Retinal pigment epithelial cell (primary cell): ENCODE measurements at regions not wholly inside any gene's neighbourhood (a gene's known extent, or its start where the extent isn't known, plus 50 kb on each side); places are given as distances from the start of the nearest gene placed in this dataset.

ENCODE experiments used
- DNase-seq: peaks from one replicate; pipeline ENCODE4 v3.0.0-alpha.2; 2010; ENCODE audit warnings: low read depth
- H3K4me3 ChIP-seq: 2 replicates; pipeline ENCODE4 v1.5.1; 2011; ENCODE audit warnings: mild to moderate bottlenecking, low read length, control low read depth, moderate library complexity
- TF ChIP-seq, protein P1 (sequence below): conservative IDR thresholded peaks from 2 replicates; pipeline ENCODE4 v1.5.1; 2011; ENCODE audit warnings: low read depth, low read length, control low read depth, inconsistent platforms

GRCh38 chr13:107968470-107968869, 246.9 kb downstream of the LIG4 start:
- TF ChIP-seq, protein P1, sequence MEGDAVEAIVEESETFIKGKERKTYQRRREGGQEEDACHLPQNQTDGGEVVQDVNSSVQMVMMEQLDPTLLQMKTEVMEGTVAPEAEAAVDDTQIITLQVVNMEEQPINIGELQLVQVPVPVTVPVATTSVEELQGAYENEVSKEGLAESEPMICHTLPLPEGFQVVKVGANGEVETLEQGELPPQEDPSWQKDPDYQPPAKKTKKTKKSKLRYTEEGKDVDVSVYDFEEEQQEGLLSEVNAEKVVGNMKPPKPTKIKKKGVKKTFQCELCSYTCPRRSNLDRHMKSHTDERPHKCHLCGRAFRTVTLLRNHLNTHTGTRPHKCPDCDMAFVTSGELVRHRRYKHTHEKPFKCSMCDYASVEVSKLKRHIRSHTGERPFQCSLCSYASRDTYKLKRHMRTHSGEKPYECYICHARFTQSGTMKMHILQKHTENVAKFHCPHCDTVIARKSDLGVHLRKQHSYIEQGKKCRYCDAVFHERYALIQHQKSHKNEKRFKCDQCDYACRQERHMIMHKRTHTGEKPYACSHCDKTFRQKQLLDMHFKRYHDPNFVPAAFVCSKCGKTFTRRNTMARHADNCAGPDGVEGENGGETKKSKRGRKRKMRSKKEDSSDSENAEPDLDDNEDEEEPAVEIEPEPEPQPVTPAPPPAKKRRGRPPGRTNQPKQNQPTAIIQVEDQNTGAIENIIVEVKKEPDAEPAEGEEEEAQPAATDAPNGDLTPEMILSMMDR, result no peak

DNA sequence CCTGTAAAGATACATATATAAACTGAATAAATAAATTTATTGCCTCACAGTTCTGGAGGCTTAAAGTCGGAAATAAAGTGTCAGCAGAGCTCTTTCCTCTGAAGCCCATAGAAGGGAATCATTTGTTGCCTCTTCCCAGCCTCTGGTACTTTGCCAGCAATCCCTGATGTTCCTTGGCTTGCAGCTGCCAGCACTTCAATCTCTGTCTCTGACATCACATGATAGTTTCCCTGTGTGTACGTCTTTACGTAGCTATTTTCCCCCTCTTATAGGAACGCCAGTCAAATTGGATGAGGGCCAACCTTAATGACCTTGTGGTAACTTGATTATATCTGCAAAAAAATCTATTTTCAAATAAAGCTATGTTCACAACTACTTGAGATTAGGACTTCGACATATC, 250.9 kb downstream of the LIG4 start:
- no peak overlapping the region for H3K4me3 ChIP-seq
- DNase-seq, result peak; percentile 11
- TF ChIP-seq, protein P1, result no peak

More at GRCh38 chr13:107968470-107968869, 246.9 kb downstream of the LIG4 start:
- DNase-seq, result no peak
- no peak overlapping the region for H3K4me3 ChIP-seq

- no peak for DNase-seq
- TF ChIP-seq, protein P1, result no peak
- no peak overlapping the region for H3K4me3 ChIP-seq
Measured at GRCh38 chr13:107961849-107962608, 253.3 kb downstream of the LIG4 start.

GRCh38 chr13:107960301-107960700, 255.0 kb downstream of the LIG4 start:
- TF ChIP-seq, protein P1, result no peak
- no peak overlapping the region for H3K4me3 ChIP-seq
- no peak for DNase-seq

GRCh38 chr13:107956889-107957288, 258.4 kb downstream of the LIG4 start:
- no peak for DNase-seq
- H3K4me3 ChIP-seq, result no peak overlapping the region
- TF ChIP-seq, protein P1, result no peak

DNA sequence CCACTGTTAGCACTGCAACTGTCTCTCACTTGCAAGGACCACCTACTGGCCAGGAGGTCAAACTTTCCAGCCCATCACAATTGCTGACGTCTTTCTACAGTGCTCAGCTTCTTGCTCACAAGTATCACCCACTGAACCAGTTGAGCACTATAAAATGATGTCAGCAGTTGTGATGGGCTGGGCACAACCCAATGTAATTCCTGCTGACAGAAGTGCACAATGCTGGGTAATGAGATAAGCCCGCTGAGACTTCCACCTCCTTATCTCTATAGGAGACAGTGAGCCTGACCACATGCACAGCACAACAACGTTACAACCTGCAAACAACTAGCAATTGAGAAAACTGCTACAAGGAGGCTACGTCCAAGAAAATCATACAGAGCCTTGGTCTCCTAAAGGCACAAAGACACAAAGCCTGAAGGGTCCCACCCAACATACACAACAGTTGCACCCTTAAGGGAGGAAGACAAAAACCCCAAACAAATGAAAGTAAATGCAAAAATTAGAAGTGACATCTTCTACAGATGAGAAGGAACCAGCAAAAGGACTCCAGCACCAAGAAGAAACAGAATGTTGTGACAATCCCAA, 273.2 kb downstream of the LIG4 start:
- TF ChIP-seq, protein P1, result no peak
- DNase-seq, result no peak
- no peak overlapping the region for H3K4me3 ChIP-seq

DNA sequence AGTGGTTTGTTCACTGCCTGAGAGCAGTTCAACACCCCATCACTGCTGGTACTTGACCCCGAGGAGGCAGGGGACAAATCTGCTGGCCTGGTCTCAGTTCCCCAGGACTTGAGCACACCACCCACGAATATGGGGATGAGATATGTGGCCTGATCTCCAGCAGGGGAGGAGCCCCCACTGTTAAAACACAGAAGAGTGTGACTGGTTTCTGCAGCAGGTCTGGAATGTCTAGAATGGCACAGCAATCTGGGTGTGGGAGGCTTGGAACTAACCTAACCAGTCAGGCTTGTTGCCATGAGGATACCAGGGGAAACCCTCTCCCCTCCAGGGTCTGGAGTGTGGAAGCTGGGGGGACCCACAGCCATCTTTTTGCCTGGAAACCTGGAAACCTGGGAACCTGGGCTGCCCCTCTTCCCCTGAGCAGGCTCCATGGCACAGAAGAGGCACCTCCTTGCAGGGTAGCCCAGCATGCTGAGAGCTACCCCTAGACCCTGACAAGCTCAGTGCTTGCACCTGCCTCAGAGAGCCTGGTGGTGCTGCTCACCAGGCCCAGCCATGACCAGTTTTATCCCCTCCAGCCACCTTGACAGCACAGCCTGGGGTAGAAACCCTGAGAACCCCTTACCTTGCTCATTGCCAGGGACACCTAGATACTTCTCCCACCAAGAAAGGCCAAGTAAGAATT, 273.8 kb downstream of the LIG4 start:
- no peak overlapping the region for H3K4me3 ChIP-seq
- no peak for DNase-seq
- TF ChIP-seq, protein P1, result no peak
